ENCODE measurements at regions not wholly inside any gene's neighbourhood (a gene's known extent, or its start where the extent isn't known, plus 50 kb on each side); places are given as distances from the start of the nearest gene placed in this dataset.

DNA sequence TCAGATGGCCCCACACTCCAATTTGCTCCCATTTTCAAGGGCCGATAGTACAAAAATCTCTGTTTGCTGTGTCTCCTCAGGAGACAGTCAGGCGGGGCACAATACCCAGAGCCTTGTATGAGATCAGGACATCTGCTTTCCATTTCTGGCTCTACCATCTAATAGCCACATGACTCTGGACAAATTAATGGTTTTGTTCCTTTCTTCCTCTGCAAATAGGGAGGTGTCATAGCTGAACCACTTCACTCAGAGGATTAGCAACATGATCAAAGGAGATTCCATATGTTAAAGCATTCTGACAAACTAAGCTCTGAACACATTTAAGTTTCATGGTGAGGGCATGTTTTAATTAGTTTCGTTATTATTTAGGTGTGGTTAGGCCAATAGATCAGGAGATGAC, 602.1 kb upstream of the SYT4 start:
- no peak overlapping the region for H3K4ac ChIP-seq (ENCODE audit: low read depth in 1 of 2, low read length in 2 of 2)
- no peak overlapping the region for H3K18ac ChIP-seq (ENCODE audit: low read depth in 1 of 2, low read length in 2 of 2)
- no peak overlapping the region for H2BK5ac ChIP-seq (ENCODE audit: low read depth, low read length, poor library complexity, severe bottlenecking)
- H2AK5ac ChIP-seq (ENCODE audit: low read length, severe bottlenecking): no peak overlapping the region
- H3K79me1 ChIP-seq (replicated peaks; ENCODE audit: low read length, poor library complexity, severe bottlenecking): no peaks in the 10 kb centered on the region
- H3K4me1 ChIP-seq (ENCODE audit: control insufficient read depth, insufficient read depth, low read depth, low read length): peaks cover 3% of the 10 kb centered on the region
- no peak overlapping the region for H3K14ac ChIP-seq (ENCODE audit: low read length in 2 of 2)
- H2BK120ac ChIP-seq (ENCODE audit: low read depth, low read length): no peak overlapping the region
- no peak overlapping the region for H3K4me3 ChIP-seq (ENCODE audit: insufficient read depth in 1 of 2, low read depth in 1 of 2, low read length in 2 of 2)
- 69% methylated on average over 3 of the region's 3 CpGs for WGBS
- H2AFZ ChIP-seq (ENCODE audit: low read depth, low read length): no peak overlapping the region
- DNase-seq: no peak
- H3K36me3 ChIP-seq (ENCODE audit: control insufficient read depth in 1 of 2, insufficient read depth in 2 of 2, low read depth in 1 of 2, low read length in 2 of 2): no peaks in the 10 kb centered on the region
- no peak overlapping the region for H2BK12ac ChIP-seq (ENCODE audit: low read length in 2 of 2)
- no peak overlapping the region for H3K4me2 ChIP-seq (ENCODE audit: low read length, poor library complexity, severe bottlenecking)
- no peak overlapping the region for H4K8ac ChIP-seq (ENCODE audit: low read length)
- H4K91ac ChIP-seq (ENCODE audit: low read length): no peak overlapping the region
- H3K27ac ChIP-seq (ENCODE audit: low read length, poor library complexity, severe bottlenecking): no peak overlapping the region
- H3K23ac ChIP-seq (ENCODE audit: low read length in 2 of 2): no peak overlapping the region
- H3K9ac ChIP-seq (ENCODE audit: low read length): peak overlapping the region; percentile 37
- H3K9me3 ChIP-seq (ENCODE audit: control insufficient read depth, low read length): no peaks in the 10 kb centered on the region
- no peak overlapping the region for H2BK15ac ChIP-seq (ENCODE audit: low read depth, poor library complexity, severe bottlenecking)
- no peaks in the 10 kb centered on the region for H3K27me3 ChIP-seq (ENCODE audit: control insufficient read depth in 1 of 2, insufficient read depth in 1 of 2, low read length in 2 of 2)

DNA sequence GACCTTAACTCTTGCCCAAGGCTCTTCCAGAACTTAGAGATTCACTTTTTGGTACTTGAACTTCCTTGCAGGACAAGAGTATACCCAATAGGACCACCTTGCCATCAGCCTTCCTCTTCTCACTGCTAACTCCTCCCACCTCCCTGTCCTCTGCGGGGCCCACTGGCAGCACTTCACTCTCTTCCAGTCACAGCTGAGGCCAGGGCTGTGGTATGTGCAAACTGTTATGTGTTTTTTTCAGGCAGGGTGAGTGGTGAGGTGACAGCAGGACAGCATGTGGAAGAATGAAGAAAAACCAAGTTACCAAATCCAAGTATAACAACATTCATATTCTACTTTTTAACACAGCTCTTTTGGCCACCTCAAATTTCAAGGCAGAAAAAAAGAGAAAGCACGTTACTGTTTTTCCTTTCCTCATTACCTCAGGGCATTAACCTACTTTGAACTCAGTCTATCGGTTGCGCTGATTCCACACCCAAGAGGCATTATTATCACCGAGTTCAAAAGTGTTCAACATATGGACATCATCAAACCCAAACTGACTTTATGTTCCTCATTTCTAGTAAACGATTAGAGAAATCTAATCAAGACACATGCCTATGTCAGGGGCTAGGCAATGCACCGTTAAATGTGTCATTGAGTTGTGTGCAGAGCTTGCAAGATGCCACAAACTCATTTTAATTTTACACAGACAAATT, 605.2 kb upstream of the SYT4 start:
- no peak overlapping the region for H2AK5ac ChIP-seq (ENCODE audit: low read length, severe bottlenecking)

DNA sequence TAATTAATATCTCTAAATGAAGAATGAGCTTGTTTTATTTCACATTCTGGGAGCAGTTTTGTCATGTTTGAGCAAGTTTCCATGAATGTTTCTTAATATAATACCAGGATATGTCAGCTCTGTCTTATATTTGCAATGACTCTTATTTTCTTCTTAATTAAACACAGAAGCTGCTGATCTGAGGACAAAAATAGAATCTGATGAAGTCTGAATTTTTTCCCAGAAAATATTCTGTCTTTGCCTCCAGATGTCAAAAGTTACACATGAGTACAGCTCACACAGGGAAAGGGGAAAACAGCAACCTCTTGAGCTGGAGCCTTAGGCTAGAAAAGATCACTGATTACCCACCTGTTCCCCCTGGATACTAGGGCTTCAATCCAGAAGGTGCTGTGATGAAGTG, 606.6 kb upstream of the SYT4 start:
- Histone ChIP-seq H3K14ac (ENCODE audit: low read length in 2 of 2) (no peak overlapping the region), H2BK15ac (ENCODE audit: low read depth, poor library complexity, severe bottlenecking) (no peak overlapping the region), H3K18ac (ENCODE audit: low read depth in 1 of 2, low read length in 2 of 2) (no peak overlapping the region), H3K23ac (ENCODE audit: low read length in 2 of 2) (no peak overlapping the region), H3K9ac (ENCODE audit: low read length) (peak overlapping the region; percentile 74), H4K91ac (ENCODE audit: low read length) (no peak overlapping the region), H3K27ac (ENCODE audit: low read length, poor library complexity, severe bottlenecking) (no peak overlapping the region), H3K4ac (ENCODE audit: low read depth in 1 of 2, low read length in 2 of 2) (no peak overlapping the region), H3K36me3 (ENCODE audit: control insufficient read depth in 1 of 2, insufficient read depth in 2 of 2, low read depth in 1 of 2, low read length in 2 of 2) (peaks cover 0 to 16% of the 10 kb centered on the region in 2 experiments), H3K4me3 (ENCODE audit: insufficient read depth in 1 of 2, low read depth in 1 of 2, low read length in 2 of 2) (peak overlapping the region in 1 of 2 experiments; percentile 65), H3K4me2 (ENCODE audit: low read length, poor library complexity, severe bottlenecking) (no peak overlapping the region), H2BK120ac (ENCODE audit: low read depth, low read length) (no peak overlapping the region), H3K79me1 (replicated peaks; ENCODE audit: low read length, poor library complexity, severe bottlenecking) (no peaks in the 10 kb centered on the region), H2AK5ac (ENCODE audit: low read length, severe bottlenecking) (no peak overlapping the region), H2AFZ (ENCODE audit: low read depth, low read length) (no peak overlapping the region), H3K4me1 (ENCODE audit: control insufficient read depth, insufficient read depth, low read depth, low read length) (peaks cover 1% of the 10 kb centered on the region), H3K9me3 (ENCODE audit: control insufficient read depth, low read length) (no peaks in the 10 kb centered on the region), H4K8ac (ENCODE audit: low read length) (no peak overlapping the region), H3K27me3 (ENCODE audit: control insufficient read depth in 1 of 2, insufficient read depth in 1 of 2, low read length in 2 of 2) (no peaks in the 10 kb centered on the region), H2BK12ac (ENCODE audit: low read length in 2 of 2) (no peak overlapping the region), H2BK5ac (ENCODE audit: low read depth, low read length, poor library complexity, severe bottlenecking) (no peak overlapping the region)
- no peak for DNase-seq

More for the DNA sequence above, 605.2 kb upstream of the SYT4 start:
- DNase-seq: no peak
- H3K14ac ChIP-seq (ENCODE audit: low read length in 2 of 2): no peak overlapping the region
- no peak overlapping the region for H3K4me2 ChIP-seq (ENCODE audit: low read length, poor library complexity, severe bottlenecking)
- peak overlapping the region in 1 of 2 experiments; percentile 35 for H3K4ac ChIP-seq (ENCODE audit: low read depth in 1 of 2, low read length in 2 of 2)
- no peak overlapping the region for H2BK120ac ChIP-seq (ENCODE audit: low read depth, low read length)
- H3K9ac ChIP-seq (ENCODE audit: low read length): peak overlapping the region; percentile 11
- peak overlapping the region; percentile 83 for H2AFZ ChIP-seq (ENCODE audit: low read depth, low read length)
- no peak overlapping the region for H3K23ac ChIP-seq (ENCODE audit: low read length in 2 of 2)
- H4K91ac ChIP-seq (ENCODE audit: low read length): no peak overlapping the region
- H3K4me1 ChIP-seq (ENCODE audit: control insufficient read depth, insufficient read depth, low read depth, low read length): peaks cover 1% of the 10 kb centered on the region
- H2BK15ac ChIP-seq (ENCODE audit: low read depth, poor library complexity, severe bottlenecking): no peak overlapping the region
- H4K8ac ChIP-seq (ENCODE audit: low read length): no peak overlapping the region
- 94% methylated on average over 6 of the region's 7 CpGs for WGBS
- H3K27ac ChIP-seq (ENCODE audit: low read length, poor library complexity, severe bottlenecking): no peak overlapping the region
- peaks cover 0 to 15% of the 10 kb centered on the region in 2 experiments for H3K36me3 ChIP-seq (ENCODE audit: control insufficient read depth in 1 of 2, insufficient read depth in 2 of 2, low read depth in 1 of 2, low read length in 2 of 2)
- no peak overlapping the region for H2BK12ac ChIP-seq (ENCODE audit: low read length in 2 of 2)
- H3K4me3 ChIP-seq (ENCODE audit: insufficient read depth in 1 of 2, low read depth in 1 of 2, low read length in 2 of 2): no peak overlapping the region
- peak overlapping the region in 1 of 2 experiments; percentile 34 for H3K18ac ChIP-seq (ENCODE audit: low read depth in 1 of 2, low read length in 2 of 2)
- H2BK5ac ChIP-seq (ENCODE audit: low read depth, low read length, poor library complexity, severe bottlenecking): no peak overlapping the region
- no peaks in the 10 kb centered on the region for H3K79me1 ChIP-seq (replicated peaks; ENCODE audit: low read length, poor library complexity, severe bottlenecking)
- H3K9me3 ChIP-seq (ENCODE audit: control insufficient read depth, low read length): no peaks in the 10 kb centered on the region
- H3K27me3 ChIP-seq (ENCODE audit: control insufficient read depth in 1 of 2, insufficient read depth in 1 of 2, low read length in 2 of 2): no peaks in the 10 kb centered on the region

DNA sequence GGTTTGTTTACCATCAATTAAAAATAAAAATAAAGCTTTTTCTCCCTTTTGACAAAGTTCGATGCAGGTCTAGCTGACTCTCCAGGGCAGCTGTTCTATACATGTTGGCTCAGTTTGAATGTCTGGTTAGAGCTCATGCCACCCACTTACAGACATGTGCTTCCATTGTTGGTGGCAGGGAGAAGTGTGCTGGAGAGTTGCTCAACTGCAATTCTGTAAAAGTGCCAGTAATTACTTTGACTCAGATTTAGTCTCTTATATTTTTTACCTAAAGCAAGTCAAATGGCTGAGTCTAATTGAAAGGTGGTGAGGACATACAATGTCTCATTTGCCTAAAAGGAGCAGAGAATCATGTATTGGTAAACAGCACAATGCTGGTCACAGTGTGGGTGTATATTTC, 609.1 kb upstream of the SYT4 start:
- Histone ChIP-seq H2BK120ac (ENCODE audit: low read depth, low read length) (no peak overlapping the region), H4K91ac (ENCODE audit: low read length) (no peak overlapping the region), H3K4me2 (ENCODE audit: low read length, poor library complexity, severe bottlenecking) (no peak overlapping the region), H2BK12ac (ENCODE audit: low read length in 2 of 2) (no peak overlapping the region), H3K4me3 (ENCODE audit: insufficient read depth in 1 of 2, low read depth in 1 of 2, low read length in 2 of 2) (no peak overlapping the region), H3K9me3 (ENCODE audit: control insufficient read depth, low read length) (no peaks in the 10 kb centered on the region), H3K79me1 (replicated peaks; ENCODE audit: low read length, poor library complexity, severe bottlenecking) (no peaks in the 10 kb centered on the region), H4K8ac (ENCODE audit: low read length) (no peak overlapping the region), H2BK15ac (ENCODE audit: low read depth, poor library complexity, severe bottlenecking) (no peak overlapping the region), H3K4me1 (ENCODE audit: control insufficient read depth, insufficient read depth, low read depth, low read length) (peaks cover 1% of the 10 kb centered on the region), H3K23ac (ENCODE audit: low read length in 2 of 2) (no peak overlapping the region), H3K9ac (ENCODE audit: low read length) (no peak overlapping the region), H2BK5ac (ENCODE audit: low read depth, low read length, poor library complexity, severe bottlenecking) (no peak overlapping the region), H3K14ac (ENCODE audit: low read length in 2 of 2) (no peak overlapping the region), H3K18ac (ENCODE audit: low read depth in 1 of 2, low read length in 2 of 2) (no peak overlapping the region), H3K27ac (ENCODE audit: low read length, poor library complexity, severe bottlenecking) (no peak overlapping the region), H3K27me3 (ENCODE audit: control insufficient read depth in 1 of 2, insufficient read depth in 1 of 2, low read length in 2 of 2) (no peaks in the 10 kb centered on the region), H3K36me3 (ENCODE audit: control insufficient read depth in 1 of 2, insufficient read depth in 2 of 2, low read depth in 1 of 2, low read length in 2 of 2) (peaks cover 0 to 24% of the 10 kb centered on the region in 2 experiments), H2AFZ (ENCODE audit: low read depth, low read length) (no peak overlapping the region), H3K4ac (ENCODE audit: low read depth in 1 of 2, low read length in 2 of 2) (no peak overlapping the region), H2AK5ac (ENCODE audit: low read length, severe bottlenecking) (no peak overlapping the region)
- no peak for DNase-seq
- WGBS: 100% methylated on average over 1 of the region's 1 CpG
